Smooth muscle cell of the brain vasculature (primary cell): ENCODE measurements at regions not wholly inside any gene's neighbourhood (a gene's known extent, or its start where the extent isn't known, plus 50 kb on each side); places are given as distances from the start of the nearest gene placed in this dataset.

ENCODE experiments used
- DNase-seq: peaks from one replicate; pipeline ENCODE4 v3.0.0-alpha.2; 2012; ENCODE audit warnings: low read depth, low spot score

DNA sequence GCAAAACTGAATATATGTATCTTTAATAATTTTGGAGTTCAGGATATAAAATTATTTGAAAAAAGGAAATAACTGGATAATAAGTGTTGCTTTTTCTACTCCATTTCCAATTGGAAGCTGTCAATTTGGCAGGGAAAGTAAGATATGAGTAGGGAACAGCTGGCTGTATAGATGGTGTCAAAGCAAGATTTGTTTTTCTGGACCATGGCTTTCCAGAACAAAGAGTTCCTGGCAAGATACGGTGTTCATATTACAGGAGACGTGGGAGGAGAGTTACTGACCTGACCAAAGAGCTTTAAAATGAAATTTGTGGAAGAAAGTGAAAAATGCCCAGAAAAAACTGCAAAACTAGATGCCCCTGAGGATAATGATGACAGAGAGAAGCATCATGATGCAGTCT lies 442.7 kb upstream of the KIRREL3 start:
- no peak for DNase-seq

DNA sequence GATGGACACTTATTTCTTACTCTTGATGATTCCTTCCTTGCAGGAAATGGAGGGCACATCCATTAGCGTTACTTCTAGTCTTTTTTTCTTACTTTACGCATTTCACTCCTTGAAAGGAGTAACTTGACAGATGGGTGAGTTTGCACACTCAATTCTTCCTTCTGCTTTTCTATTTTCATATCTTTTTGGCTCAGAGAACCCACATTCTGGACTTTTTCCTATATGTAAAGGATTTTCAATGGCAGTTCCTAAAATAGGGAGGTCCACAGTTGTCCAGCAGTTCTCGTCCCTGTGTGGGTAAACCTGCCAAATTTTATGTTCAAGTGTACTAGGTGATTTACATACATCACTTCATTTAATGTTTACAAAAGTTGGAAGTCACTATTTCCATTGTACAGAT lies 440.0 kb upstream of the KIRREL3 start:
- no peak for DNase-seq

DNA sequence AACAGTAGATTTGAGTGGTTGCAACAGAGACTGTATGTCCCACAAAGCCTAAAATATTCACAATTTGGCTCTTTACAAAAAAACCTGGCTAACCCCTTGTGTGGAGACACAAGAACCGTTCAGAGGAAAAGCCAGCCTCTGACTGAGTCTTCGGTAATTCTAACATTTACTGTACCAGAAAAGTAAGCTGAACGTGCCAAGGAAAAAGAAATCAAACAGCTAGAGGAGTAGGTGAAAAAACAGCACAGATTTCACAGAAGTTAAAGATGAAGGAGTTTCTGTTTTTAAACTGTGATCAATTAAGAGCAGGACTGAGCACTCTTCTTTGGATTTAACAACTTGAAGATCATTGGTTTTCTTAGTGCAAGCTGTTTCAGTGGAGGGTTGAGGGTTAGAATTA lies 424.7 kb upstream of the KIRREL3 start:
- DNase-seq, result no peak

DNA sequence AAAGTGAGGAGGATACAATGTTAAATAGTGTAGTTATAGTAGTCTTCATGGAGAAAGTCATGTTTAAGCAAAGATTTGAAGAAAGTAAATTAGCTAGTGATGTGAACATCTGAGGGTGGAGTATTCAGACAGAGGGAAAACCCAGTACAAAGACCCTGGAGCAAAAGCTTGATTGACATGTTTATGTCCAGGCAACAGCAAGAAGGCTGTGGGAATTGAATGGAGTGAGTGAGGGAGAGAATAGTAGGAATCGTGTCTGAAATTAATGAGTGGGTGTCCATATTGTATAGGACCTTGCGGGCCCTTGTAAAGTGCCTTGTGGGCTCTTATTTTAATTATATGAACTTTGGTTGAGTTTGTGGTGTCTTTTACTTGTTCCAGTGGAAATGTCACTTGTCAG lies 424.1 kb upstream of the KIRREL3 start:
- no peak for DNase-seq

DNA sequence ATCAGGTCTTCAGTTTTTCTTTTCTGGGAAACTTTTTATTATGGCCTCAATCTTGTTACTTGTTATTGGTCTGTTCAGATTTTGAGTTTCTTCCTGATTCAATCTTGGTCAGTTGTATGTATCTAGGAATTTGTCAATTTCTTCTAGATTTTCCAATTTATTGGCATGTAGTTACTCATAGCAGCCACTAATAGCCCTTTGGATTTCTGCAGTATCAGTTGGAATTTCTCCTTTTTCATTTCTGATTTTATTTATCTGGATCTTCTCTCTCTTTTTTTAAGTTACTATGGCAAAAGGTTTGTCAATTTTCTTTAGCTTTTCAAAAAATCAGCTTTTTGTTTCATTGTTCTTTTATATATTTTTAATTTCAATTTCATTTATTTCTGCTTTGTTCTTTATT lies 419.6 kb upstream of the KIRREL3 start:
- no peak for DNase-seq

DNA sequence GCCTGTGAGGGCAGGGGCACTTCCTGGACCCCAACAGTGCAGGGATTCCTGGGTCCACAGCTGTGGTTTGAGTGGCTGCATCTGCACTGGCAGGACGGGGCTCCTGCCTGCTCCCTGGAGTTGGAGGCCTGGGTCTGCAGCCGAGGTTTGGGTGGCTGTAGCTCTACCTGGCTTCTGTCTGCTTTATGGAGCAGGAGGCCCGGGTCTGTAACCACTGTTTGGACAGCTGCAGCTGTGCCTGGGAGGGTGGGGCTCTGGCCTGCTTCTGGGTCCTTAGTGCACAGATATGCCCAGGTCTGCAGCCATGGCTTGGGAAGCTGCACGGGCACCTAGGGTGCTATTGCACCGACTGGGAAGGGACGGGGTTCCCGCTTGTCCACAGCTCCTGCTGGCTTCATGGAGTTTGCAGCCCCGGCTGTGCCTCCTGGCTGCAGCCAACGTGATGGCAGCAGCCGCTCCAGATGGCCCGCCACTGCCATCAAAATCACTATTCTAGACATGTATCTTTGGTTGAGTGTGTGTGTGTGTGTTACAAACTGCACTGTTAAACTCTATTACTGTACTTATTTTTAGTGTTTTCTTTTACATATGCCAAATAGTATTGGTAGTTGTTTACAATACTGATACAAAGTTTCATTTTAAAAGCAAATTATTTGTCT lies 412.3 kb upstream of the KIRREL3 start:
- no peak for DNase-seq

DNA sequence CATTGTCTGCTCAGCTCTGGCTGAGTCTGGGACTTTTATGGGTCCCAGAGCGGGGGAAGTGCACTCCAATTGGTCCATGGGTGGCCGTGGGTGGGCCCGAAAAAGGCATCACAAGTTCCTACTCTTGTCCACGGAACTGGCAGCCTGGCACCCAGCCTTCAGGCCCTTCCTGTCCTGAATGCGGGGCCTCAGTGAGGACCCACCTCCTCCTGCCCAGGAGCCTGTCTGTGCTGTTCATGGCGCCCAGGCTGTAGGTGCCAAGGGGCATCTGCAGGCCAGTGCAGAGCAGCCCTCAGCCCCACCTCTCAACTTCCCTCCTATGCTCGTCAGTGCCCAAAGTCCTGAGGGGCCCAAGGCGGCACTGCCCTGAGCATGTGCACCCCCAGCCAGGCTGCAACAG lies 411.7 kb upstream of the KIRREL3 start:
- no peak for DNase-seq

DNA sequence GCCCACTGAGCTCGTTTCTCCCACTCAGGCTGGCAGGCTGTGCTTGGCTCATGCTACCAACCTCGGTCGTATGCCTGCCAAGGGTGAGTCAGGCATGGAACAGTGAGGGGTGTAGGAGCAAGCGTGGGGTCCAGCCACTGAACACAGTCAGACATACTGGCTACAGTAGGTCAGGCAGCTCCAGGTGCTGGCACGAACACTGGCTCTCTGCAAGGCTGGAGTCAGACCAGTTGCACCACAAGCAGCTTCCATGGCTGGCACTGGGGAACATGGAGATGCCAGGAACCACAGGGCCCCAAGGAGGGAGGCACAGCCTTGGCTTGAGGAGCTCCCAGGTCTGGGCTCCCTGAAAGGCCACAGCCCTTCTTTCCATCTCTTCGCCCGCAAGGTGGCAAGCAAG lies 410.7 kb upstream of the KIRREL3 start:
- DNase-seq, result no peak

DNA sequence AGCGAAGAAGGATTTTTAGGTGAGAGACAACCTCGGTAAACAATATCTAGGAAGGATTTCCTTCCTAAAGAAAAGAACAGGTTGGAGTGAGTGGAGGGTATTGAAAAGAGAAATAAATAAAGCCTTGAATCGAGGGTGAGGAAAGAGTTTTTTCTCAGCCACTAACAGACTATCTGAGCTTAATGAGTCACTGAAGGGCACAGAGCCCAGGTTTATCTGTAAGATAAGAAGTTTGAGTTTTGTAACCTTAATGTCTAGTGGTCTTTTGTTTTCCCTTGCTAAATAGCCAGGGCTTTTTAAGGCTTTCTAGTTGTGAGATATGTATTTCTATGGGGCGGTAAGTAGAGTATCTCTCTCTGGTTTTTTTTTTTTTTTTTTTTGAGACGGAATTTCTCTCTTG lies 394.5 kb upstream of the KIRREL3 start:
- no peak for DNase-seq

DNA sequence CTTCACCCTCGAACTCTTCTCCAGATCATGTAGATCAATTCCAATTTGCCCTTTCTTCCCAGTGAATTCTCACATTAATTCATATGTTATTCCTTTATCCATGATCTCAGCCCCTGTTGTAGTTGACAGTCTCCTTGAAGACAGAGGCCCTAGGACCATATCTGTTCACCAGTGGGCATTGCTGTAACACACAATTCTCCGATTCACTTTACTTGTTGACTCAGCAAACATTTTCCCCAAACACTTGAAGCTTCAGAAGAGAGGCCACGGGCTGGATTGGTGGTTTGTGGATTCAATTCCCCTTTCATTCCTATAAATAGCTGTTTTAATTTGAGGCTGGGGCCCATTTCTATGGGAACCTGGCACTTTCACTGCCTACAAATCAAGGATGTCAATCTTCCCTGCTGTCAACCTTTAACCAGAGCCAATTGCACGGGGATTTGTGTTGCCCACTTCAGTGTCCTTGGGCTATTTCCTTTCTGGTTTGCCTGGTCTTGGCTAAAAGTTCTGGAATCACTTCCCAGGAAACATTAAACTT lies 393.0 kb upstream of the KIRREL3 start:
- no peak for DNase-seq

DNA sequence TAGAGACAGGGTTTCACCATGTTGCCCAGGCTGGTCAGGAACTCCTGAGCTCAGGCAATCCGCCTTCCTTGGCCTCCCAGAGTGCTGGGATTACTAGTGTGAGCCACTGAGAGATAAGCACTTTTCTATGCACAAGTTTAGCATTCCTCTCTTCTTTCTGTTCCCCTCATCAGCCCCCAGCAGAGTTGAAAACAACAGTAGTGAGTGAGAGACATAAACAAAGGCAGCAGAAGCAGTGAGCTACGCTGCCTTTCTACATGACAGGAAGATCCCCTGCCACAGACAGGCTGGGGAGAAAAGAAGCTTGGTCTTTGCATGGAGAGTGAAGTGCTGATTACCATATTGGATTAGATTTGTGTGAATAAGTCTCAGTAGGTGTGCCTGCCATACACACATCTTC lies 392.0 kb upstream of the KIRREL3 start:
- DNase-seq, result no peak

DNA sequence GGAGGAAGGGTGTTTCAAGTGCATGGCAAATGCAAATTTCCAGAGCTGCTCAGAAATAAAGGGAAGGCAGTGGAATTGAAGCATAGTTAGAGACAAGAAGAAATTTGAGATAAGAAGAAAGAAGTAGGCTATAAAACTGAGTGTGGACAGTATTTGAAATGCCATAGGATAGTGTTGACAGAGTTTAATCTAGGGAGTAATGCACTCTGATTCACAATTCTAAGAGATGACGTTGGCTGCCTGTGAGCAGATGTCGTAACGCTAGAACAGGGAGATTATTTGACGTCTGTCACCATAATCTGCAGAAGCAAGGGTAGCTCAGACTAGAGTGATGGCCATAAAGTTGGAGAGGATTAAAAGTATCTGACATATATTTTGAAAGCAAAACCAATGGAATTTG lies 389.9 kb upstream of the KIRREL3 start:
- no peak for DNase-seq

DNA sequence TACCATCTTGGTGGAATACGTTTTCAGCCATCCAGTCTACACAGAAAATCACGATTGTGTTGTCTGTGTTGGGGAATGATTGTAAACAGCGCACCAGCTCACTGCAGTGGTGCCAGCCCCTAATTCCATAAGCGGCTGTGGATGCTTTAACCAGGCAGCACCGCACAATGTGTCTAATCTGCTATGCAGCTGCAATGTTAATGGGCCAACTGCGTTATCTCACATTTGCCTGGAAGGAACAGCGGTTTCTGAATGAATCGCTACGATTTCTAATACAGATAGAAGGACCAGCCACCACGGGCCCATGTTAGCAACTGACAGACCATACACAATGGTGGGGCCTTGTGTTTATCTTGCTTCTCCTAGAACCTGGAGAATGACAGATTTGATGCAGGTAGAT lies 384.5 kb upstream of the KIRREL3 start:
- DNase-seq, result no peak

DNA sequence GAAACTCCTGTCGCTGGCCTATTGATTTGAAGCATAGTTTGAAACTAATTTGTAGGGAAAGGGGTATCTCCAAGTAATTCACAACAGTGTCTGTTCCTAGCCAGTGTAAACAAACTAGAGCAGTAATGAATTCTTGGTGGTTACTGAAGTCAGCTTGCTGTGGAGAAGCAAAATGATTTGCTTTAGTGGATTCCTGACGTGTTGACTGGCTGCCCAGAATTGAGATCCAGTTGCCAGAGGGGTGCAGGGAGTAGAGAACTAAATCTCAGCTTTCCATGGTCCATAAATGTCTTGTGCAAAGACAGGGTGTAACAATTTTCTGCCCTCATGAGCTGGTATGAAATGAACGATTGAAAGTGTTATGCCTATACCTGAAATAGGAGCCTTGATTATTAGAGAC lies 382.5 kb upstream of the KIRREL3 start:
- no peak for DNase-seq

DNA sequence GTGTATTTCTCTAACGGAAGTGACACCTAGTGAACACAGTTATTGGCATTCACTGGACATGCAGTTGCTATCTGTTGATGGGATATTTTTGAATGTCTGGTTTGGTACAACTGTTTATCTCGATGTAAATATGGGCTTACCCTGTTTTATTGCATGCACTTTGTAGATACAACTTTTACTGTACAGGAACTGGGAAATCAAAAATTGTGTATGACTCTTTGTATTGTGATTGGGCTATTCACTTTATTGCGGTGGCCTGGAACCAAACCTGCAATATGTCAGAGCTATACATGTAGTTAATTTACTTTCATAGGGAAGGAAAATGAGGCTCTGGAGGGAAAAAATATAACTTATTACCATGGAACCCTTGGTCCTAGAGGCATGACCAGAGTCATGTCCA lies 380.7 kb upstream of the KIRREL3 start:
- DNase-seq, result no peak

DNA sequence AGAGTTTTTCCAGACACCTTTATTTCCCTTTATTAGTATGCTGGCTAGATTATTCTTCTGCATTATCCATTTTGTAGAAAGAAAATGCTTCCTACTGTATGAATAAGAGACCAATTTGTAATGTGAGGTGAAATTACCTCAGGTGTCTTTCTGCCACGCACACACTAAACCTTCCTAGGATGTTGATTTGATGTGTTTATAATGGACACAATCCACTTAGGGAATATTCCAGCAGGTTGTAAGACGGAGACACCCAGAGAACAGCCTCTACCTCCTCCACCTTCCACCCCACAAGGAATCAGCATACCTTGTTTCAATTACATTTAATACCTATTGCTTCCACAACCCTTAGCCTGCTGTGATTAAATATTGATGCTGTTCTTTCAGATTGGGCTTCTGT lies 379.1 kb upstream of the KIRREL3 start:
- no peak for DNase-seq

DNA sequence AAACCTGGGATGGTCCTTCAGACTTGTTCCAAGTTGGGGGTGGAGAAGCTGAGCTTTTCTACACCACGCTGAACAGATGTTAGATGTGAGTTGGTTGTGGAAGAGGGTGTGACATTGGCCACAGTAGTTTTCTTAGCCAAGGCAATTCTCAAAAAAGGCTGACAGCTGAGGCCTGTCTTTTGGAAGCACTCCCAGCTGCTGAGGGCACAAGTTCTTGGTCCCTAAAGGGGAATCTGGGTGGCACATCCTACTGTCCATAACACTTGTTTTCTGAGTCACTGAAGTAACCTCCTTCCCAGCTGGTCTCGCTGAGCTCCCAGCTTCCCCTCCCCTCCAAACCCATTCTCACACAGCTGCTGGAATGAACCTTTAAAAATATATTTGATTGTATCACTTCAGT lies 375.7 kb upstream of the KIRREL3 start:
- DNase-seq, result no peak

DNA sequence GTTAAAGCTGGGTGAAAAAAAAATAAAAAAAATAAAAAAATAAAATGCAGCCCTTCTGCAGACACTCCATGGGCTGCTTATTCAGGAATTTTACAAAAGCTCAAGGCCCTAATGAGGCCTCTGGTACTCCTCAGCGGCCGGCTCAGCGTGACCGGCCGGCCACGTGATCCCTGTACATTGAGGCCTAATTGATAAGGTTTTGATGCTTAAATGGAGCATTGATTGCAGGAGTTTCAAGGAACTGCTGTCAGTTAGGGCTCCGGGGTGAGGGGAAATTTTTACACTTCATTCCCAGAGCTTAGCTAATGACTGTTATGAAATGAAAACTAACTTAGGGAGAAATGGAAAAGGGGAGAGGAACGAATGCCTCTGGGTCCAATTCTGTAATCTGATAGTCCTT lies 368.8 kb upstream of the KIRREL3 start:
- DNase-seq, result no peak

DNA sequence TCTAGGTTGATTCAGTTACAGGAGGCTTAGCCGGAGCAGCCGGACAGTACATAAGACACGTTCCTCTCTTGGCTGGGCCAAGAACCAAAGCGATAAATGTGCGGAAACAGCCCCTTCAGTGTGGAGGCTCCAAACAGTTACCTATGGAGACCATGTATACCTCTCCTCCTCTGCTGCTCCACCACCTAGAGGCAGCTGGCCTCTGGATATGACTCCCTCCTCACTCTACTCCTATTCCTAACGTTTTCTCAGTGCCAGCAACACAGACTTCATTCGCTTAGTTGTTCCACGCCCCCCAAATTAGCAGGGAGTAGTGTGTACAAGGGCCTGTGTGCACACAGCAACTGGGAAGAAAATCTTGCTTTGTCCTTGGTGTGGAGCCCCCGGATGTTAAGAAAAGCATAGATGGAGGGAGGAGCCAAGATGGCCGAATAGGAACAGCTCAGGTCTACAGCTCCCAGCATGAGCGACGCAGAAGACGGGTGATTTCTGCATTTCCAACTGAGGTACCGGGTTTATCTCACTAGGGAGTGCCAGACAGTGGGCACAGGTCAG lies 362.3 kb upstream of the KIRREL3 start:
- no peak for DNase-seq

DNA sequence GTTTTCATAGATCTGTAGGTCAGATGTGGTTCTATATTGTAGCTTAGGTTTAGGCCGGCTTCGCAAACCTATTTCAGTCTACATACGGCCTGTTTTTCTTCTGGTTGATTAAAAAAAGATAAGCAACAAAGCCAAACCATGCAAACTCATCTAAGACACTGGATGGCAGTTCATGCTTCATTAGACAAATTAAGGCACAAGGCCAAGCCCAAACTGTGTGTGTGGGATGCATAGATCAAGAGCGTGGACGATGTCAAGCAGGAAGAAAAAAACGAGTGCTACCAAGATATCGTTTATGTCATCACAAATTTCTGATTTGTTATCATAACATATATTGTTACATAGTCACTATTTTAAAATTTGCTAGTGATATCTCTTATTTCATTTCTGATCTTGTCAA lies 357.6 kb upstream of the KIRREL3 start:
- DNase-seq, result no peak

DNA sequence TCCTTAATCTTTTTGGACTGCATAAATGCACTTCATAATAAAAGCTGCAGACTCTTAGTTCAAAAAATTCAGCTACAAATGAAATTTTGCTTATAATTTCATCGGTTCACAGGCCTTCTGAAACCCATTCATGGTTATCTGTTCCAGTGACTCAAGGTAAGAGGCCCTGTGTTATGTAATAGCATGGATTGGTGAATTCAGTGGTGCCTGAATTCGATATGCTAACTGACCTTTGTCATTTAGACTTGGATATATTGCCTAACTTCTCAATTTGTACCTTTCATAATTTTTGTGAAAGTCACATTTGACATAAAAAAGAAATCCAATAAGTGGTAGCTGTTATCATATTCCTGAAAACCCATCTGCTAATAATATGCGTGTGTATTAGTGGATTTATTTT lies 349.9 kb upstream of the KIRREL3 start:
- no peak for DNase-seq

DNA sequence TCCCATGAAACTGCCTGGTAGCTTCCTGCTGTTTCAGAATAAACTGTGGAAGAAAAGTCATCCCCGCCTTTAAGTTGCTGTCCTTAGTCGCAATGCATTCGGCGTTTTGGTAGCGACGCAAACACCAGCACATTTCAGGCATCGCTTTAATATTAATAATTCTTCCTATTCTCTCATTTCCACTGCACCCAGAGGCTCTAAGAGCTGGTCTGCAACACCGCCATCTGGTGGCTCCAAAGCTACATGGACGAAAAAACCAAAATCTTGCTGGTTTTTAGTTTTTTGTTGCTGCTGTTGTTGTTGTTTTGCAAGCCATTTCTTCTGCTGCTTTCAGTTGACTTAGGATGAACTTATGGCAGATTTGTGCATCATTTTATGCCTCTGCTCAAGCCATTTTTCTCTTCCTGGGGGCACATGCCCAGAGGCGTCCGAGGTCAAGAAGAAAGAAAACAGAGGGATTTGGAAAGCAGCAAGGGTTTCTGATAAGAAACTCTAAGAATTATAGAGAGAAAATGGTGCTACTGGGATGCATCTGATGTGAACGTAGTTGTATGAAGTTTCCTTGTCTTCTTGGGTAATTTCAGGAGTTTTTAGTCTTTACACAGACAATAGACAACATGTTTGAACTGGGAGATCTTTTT lies 345.4 kb upstream of the KIRREL3 start:
- no peak for DNase-seq

DNA sequence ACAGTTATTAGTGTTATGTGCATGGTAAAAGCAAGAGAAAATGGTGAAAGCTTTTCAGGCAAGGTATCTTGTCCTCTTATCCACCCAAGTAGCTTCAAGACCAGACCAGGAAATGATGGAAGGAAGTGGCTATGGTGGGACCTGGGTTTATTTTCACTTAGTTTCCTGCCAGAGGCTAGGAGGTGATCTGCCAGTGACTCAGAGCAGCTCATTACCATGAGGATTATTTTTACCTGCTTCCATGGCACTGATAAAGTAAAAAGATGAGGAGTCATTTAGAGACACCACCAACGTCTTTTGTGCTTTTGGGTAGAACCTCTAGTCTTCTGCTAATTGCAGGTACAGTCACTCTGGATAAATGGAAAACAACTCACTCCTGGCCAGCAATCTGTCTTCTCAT lies 339.9 kb upstream of the KIRREL3 start:
- DNase-seq, result no peak
